ENCODE measurements at regions not wholly inside any gene's neighbourhood (a gene's known extent, or its start where the extent isn't known, plus 50 kb on each side); places are given as distances from the start of the nearest gene placed in this dataset.

DNA sequence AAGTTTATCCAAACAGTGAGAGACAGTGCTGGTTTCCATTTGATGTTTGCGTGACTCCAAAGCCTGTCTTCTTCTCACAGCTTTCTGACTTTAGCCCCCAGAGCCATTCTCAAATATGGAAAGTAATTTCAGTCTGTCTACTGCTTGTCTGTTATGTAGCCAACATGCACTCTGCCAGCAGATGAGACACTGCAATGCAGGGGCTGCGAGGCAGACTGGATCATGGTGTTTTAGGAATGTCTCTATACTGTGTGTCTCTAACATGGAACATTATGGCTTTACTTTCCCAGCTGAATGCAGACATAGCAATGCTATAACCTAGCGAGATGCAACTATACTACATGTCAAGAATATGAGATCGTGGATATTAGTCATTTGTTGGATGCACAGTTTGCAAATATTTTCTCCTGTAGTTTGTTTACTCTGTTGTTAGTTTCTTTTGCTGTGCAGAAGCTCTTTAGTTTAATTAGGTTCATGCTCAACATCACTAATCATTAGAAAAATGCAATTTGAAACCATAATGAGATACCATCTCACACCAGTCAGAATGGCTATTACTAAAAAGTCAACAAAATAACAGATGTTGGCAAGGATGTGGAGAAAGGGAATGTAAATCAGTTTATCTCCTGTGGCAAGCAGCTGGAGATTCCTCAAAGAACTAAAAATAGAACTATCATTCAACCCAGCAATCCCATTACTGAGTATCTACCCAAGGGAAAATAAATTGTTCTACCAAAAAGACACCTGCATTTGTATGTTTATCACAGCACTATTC, 235.8 kb upstream of the TMTC1 start:
- Histone ChIP-seq H3K9ac (ENCODE audit: low read depth, low read length) (no peak overlapping the region), H3K27me3 (ENCODE audit: control insufficient read depth, insufficient read depth, low read length) (no peaks in the 10 kb centered on the region), H3K9me3 (ENCODE audit: control insufficient read depth, insufficient read depth, low read length) (no peaks in the 10 kb centered on the region), H3K4me1 (ENCODE audit: control insufficient read depth, insufficient read depth, low read length) (no peaks in the 10 kb centered on the region), H3K4me3 (ENCODE audit: low read depth, low read length) (no peak overlapping the region), H3K36me3 (ENCODE audit: control insufficient read depth, insufficient read depth, low read length) (no peaks in the 10 kb centered on the region)

GRCh38 chr12:30016540-30017055, 232.9 kb upstream of the TMTC1 start:
- no peaks in the 10 kb centered on the region for H3K27me3 ChIP-seq (ENCODE audit: control insufficient read depth, insufficient read depth, low read length)
- no peak overlapping the region for H3K4me3 ChIP-seq (ENCODE audit: low read depth, low read length)
- H3K36me3 ChIP-seq (ENCODE audit: control insufficient read depth, insufficient read depth, low read length): no peaks in the 10 kb centered on the region
- no peaks in the 10 kb centered on the region for H3K4me1 ChIP-seq (ENCODE audit: control insufficient read depth, insufficient read depth, low read length)
- H3K9ac ChIP-seq (ENCODE audit: low read depth, low read length): no peak overlapping the region
- no peaks in the 10 kb centered on the region for H3K9me3 ChIP-seq (ENCODE audit: control insufficient read depth, insufficient read depth, low read length)

GRCh38 chr12:30015631-30016337, 232.0 kb upstream of the TMTC1 start:
- H3K9ac ChIP-seq (ENCODE audit: low read depth, low read length): no peak overlapping the region
- H3K27me3 ChIP-seq (ENCODE audit: control insufficient read depth, insufficient read depth, low read length): no peaks in the 10 kb centered on the region
- no peaks in the 10 kb centered on the region for H3K4me1 ChIP-seq (ENCODE audit: control insufficient read depth, insufficient read depth, low read length)
- no peaks in the 10 kb centered on the region for H3K36me3 ChIP-seq (ENCODE audit: control insufficient read depth, insufficient read depth, low read length)
- H3K4me3 ChIP-seq (ENCODE audit: low read depth, low read length): no peak overlapping the region
- H3K9me3 ChIP-seq (ENCODE audit: control insufficient read depth, insufficient read depth, low read length): no peaks in the 10 kb centered on the region

- Histone ChIP-seq H3K9ac (ENCODE audit: low read depth, low read length) (no peak overlapping the region), H3K4me1 (ENCODE audit: control insufficient read depth, insufficient read depth, low read length) (no peaks in the 10 kb centered on the region), H3K9me3 (ENCODE audit: control insufficient read depth, insufficient read depth, low read length) (no peaks in the 10 kb centered on the region), H3K4me3 (ENCODE audit: low read depth, low read length) (no peak overlapping the region), H3K36me3 (ENCODE audit: control insufficient read depth, insufficient read depth, low read length) (no peaks in the 10 kb centered on the region), H3K27me3 (ENCODE audit: control insufficient read depth, insufficient read depth, low read length) (no peaks in the 10 kb centered on the region)
Observed at GRCh38 chr12:30014991-30015390, 231.2 kb upstream of the TMTC1 start.

GRCh38 chr12:30012816-30013450, 229.2 kb upstream of the TMTC1 start:
- no peaks in the 10 kb centered on the region for H3K4me1 ChIP-seq (ENCODE audit: control insufficient read depth, insufficient read depth, low read length)
- H3K36me3 ChIP-seq (ENCODE audit: control insufficient read depth, insufficient read depth, low read length): no peaks in the 10 kb centered on the region
- no peak overlapping the region for H3K4me3 ChIP-seq (ENCODE audit: low read depth, low read length)
- no peak overlapping the region for H3K9ac ChIP-seq (ENCODE audit: low read depth, low read length)
- no peaks in the 10 kb centered on the region for H3K27me3 ChIP-seq (ENCODE audit: control insufficient read depth, insufficient read depth, low read length)
- no peaks in the 10 kb centered on the region for H3K9me3 ChIP-seq (ENCODE audit: control insufficient read depth, insufficient read depth, low read length)

DNA sequence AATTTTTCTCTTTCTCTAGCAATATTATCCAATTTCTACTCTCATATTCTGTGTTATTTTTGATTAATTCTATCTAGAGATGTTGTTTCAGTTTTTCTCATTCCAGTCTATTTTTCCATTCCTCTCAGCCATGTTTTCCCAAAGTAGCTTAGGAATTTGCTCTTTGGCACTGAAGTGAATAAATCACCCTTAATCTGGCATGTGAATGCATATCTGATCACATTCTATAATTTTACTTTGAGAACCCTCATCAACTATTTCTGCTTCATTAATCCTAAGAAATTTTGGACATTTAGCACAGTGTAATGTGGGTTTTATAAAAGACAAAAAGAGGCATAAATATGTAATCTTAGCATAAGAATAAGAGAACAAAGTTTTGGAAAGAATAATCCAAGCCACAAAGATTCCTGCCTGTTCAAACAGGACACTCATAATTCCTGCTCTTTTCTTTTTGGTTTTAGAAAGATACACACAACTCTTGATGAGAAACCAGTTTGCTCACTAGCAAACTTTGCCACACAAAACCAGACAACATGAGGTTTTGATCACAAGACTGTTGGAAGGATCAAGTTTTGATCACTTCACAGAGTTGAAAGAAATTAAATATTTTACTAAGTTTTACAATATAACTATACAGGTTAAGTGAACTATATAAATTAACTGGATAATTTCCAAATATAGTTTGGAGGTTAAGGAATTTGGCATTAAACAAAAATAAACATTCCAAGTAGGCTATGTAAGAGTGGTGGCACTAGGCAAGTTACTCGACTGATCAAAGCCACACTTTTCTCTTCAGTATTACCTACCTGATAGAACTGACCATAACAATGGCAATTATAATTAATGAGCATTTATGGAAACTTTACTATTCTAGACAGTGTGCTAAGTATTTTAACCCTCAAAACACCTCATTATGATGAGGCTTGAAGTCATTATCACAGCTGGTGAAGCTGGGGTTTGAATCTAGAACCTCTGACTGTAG, 226.6 kb upstream of the TMTC1 start:
- no peaks in the 10 kb centered on the region for H3K36me3 ChIP-seq (ENCODE audit: control insufficient read depth, insufficient read depth, low read length)
- H3K27me3 ChIP-seq (ENCODE audit: control insufficient read depth, insufficient read depth, low read length): no peaks in the 10 kb centered on the region
- H3K9me3 ChIP-seq (ENCODE audit: control insufficient read depth, insufficient read depth, low read length): no peaks in the 10 kb centered on the region
- no peaks in the 10 kb centered on the region for H3K4me1 ChIP-seq (ENCODE audit: control insufficient read depth, insufficient read depth, low read length)
- H3K9ac ChIP-seq (ENCODE audit: low read depth, low read length): no peak overlapping the region
- H3K4me3 ChIP-seq (ENCODE audit: low read depth, low read length): no peak overlapping the region

DNA sequence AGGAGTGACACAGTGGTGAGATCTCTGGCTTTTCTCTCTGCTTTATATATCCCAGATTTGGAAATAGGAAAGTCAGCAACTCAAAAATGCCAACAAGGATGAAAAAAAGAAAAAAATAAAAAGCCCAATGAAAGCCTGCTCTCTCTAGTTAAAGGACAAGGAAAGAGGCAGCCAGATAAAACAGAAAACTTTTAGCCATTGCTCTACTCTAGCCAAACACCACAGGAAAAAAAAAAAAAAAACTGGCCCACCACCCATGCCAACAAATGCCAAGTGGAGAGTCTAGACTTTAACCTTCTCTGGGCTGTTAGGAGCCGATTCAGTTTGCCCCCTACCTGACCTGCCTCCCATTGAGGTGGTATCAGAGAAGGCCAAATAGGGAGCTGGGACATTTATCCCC, 222.3 kb upstream of the TMTC1 start:
- H3K36me3 ChIP-seq (ENCODE audit: control insufficient read depth, insufficient read depth, low read length): no peaks in the 10 kb centered on the region
- H3K9me3 ChIP-seq (ENCODE audit: control insufficient read depth, insufficient read depth, low read length): no peaks in the 10 kb centered on the region
- H3K4me3 ChIP-seq (ENCODE audit: low read depth, low read length): no peak overlapping the region
- H3K9ac ChIP-seq (ENCODE audit: low read depth, low read length): no peak overlapping the region
- no peaks in the 10 kb centered on the region for H3K27me3 ChIP-seq (ENCODE audit: control insufficient read depth, insufficient read depth, low read length)
- no peaks in the 10 kb centered on the region for H3K4me1 ChIP-seq (ENCODE audit: control insufficient read depth, insufficient read depth, low read length)

GRCh38 chr12:30003321-30003720, 219.6 kb upstream of the TMTC1 start:
- no peaks in the 10 kb centered on the region for H3K27me3 ChIP-seq (ENCODE audit: control insufficient read depth, insufficient read depth, low read length)
- no peaks in the 10 kb centered on the region for H3K36me3 ChIP-seq (ENCODE audit: control insufficient read depth, insufficient read depth, low read length)
- H3K9ac ChIP-seq (ENCODE audit: low read depth, low read length): no peak overlapping the region
- H3K9me3 ChIP-seq (ENCODE audit: control insufficient read depth, insufficient read depth, low read length): no peaks in the 10 kb centered on the region
- no peaks in the 10 kb centered on the region for H3K4me1 ChIP-seq (ENCODE audit: control insufficient read depth, insufficient read depth, low read length)
- H3K4me3 ChIP-seq (ENCODE audit: low read depth, low read length): no peak overlapping the region

DNA sequence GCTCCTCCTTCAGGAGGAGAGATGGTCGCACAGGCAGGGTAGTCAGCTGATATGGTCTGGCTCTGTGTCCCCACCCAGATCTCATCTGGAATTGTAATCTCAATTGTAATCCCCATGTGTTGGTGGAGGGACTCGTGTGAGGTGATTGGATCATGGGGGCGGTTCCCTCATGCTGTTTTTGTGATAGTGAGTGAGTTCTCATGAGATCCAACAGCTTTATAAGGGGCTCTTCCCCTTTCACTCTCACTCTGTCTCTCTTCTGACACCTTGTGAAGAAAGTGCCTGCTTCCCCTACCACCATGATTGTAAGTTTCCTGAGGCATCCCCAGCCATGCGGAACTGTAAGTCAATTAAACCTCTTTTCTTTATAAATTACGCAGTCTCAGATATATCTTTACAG, 218.9 kb upstream of the TMTC1 start:
- H3K4me1 ChIP-seq (ENCODE audit: control insufficient read depth, insufficient read depth, low read length): no peaks in the 10 kb centered on the region
- no peaks in the 10 kb centered on the region for H3K9me3 ChIP-seq (ENCODE audit: control insufficient read depth, insufficient read depth, low read length)
- no peaks in the 10 kb centered on the region for H3K36me3 ChIP-seq (ENCODE audit: control insufficient read depth, insufficient read depth, low read length)
- H3K9ac ChIP-seq (ENCODE audit: low read depth, low read length): no peak overlapping the region
- H3K4me3 ChIP-seq (ENCODE audit: low read depth, low read length): no peak overlapping the region
- no peaks in the 10 kb centered on the region for H3K27me3 ChIP-seq (ENCODE audit: control insufficient read depth, insufficient read depth, low read length)

DNA sequence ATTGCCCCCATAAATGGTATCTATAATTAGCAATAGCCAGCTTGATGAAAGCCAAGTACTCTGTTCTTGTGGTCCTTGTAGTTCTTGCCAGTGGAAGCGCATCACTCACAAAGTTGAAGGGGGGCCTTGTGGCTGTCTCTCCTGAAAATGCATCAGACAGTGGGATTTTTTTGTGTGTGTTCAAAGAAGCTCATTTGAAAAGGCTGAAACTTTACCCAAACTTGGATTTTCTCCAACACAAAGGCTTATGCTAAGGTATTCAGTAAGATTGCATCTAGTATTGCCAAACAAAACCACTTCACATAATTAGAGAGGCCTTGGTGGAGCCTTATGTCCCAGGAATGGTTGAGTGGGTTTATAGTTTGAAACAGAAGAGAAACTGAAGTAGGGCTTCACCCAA, 216.7 kb upstream of the TMTC1 start:
- H3K36me3 ChIP-seq (ENCODE audit: control insufficient read depth, insufficient read depth, low read length): no peaks in the 10 kb centered on the region
- H3K9ac ChIP-seq (ENCODE audit: low read depth, low read length): no peak overlapping the region
- no peak overlapping the region for H3K4me3 ChIP-seq (ENCODE audit: low read depth, low read length)
- no peaks in the 10 kb centered on the region for H3K27me3 ChIP-seq (ENCODE audit: control insufficient read depth, insufficient read depth, low read length)
- no peaks in the 10 kb centered on the region for H3K4me1 ChIP-seq (ENCODE audit: control insufficient read depth, insufficient read depth, low read length)
- no peaks in the 10 kb centered on the region for H3K9me3 ChIP-seq (ENCODE audit: control insufficient read depth, insufficient read depth, low read length)

GRCh38 chr12:29996993-29997392, 213.3 kb upstream of the TMTC1 start:
- Histone ChIP-seq H3K36me3 (ENCODE audit: control insufficient read depth, insufficient read depth, low read length) (no peaks in the 10 kb centered on the region), H3K9me3 (ENCODE audit: control insufficient read depth, insufficient read depth, low read length) (no peaks in the 10 kb centered on the region), H3K4me3 (ENCODE audit: low read depth, low read length) (no peak overlapping the region), H3K27me3 (ENCODE audit: control insufficient read depth, insufficient read depth, low read length) (no peaks in the 10 kb centered on the region), H3K9ac (ENCODE audit: low read depth, low read length) (no peak overlapping the region), H3K4me1 (ENCODE audit: control insufficient read depth, insufficient read depth, low read length) (no peaks in the 10 kb centered on the region)

Data from iPS-15b (cell line).